Gastrocnemius medialis (tissue), 4 donors: ENCODE measurements at regions not wholly inside any gene's neighbourhood (a gene's known extent, or its start where the extent isn't known, plus 50 kb on each side); places are given as distances from the start of the nearest gene placed in this dataset.

Source experiments
- ATAC-seq, 2 donors: fragments of 150-250 bp; one replicate each; pipeline ENCODE4 v1.9.1; 2016
- DNase-seq, 2 donors: peaks; one replicate each; pipeline ENCODE4 v3.0.0-alpha.2; 2019
- H3K27ac ChIP-seq, 4 donors: fragments of 200-600 bp; sonication (generic); 1 replicate in 1 of 4; 2 replicates in 3 of 4; pipeline ENCODE4 v1.5.1; 2016 to 2018; ENCODE audit warnings: mild to moderate bottlenecking in 2 of 4, moderate library complexity in 1 of 4
- H3K27me3 ChIP-seq, 3 donors: fragments of 200-600 bp; sonication (generic) in 2 of 3; 1 replicate in 1 of 3; 2 replicates in 2 of 3; pipeline versions ENCODE4 v1.5.1 to v1.6.0; 2016 to 2019; ENCODE audit warnings: mild to moderate bottlenecking in 1 of 3, moderate library complexity in 1 of 3
- H3K36me3 ChIP-seq, 2 donors: fragments of 200-600 bp; sonication (generic) in 1 of 2; one replicate each; pipeline ENCODE4 v1.5.1; 2017 to 2018
- H3K4me1 ChIP-seq, 2 donors: fragments of 200-600 bp; sonication (generic) in 1 of 2; one replicate each; pipeline ENCODE4 v1.5.1; 2016 to 2017; ENCODE audit warnings: mild to moderate bottlenecking in 2 of 2
- H3K4me3 ChIP-seq, 4 donors: fragments of 200-600 bp; sonication (generic) in 3 of 4; 1 replicate in 1 of 4; 2 replicates in 3 of 4; pipeline ENCODE4 v1.5.1; 2016 to 2019; ENCODE audit warnings: mild to moderate bottlenecking in 2 of 4
- H3K9me3 ChIP-seq, 3 donors: fragments of 200-600 bp; sonication (generic) in 2 of 3; 1 replicate in 1 of 3; 2 replicates in 2 of 3; pipeline ENCODE4 v1.5.1; 2016 to 2019
- CTCF ChIP-seq, 5 experiments: fragments of 450-650 bp in 3 of 5; fragments of 200-600 bp in 2 of 5; sonication (generic) in 2 of 5; IDR thresholded peaks in 4 of 5; conservative IDR thresholded peaks in 1 of 5; 1 replicate in 4 of 5; 2 replicates in 1 of 5; pipeline ENCODE4 v1.5.1; 2016 to 2019; ENCODE audit warnings: antibody characterized with exemption in 5 of 5, mild to moderate bottlenecking in 3 of 5, moderate library complexity in 3 of 5
- POLR2A ChIP-seq, 2 donors: fragments of 450-650 bp; IDR thresholded peaks; one replicate each; pipeline ENCODE4 v1.6.1; 2017; ENCODE audit warnings: antibody characterized with exemption in 2 of 2, mild to moderate bottlenecking in 2 of 2, moderate library complexity in 2 of 2
- in situ Hi-C, 4 donors: fragments of 200-750 bp; cut with MboI; loops; one replicate each; pipeline versions ENCODE4 v1.15.0 to v1.8.0; 2017; ENCODE audit warnings: low sequenced_read_pairs in 4 of 4
- intact Hi-C: fragments of 100-400 bp; cut with DNase I; formaldehyde crosslinking; loops from one replicate; pipeline ENCODE4 v1.15.1; 2023; ENCODE audit warnings: low total_unique reads

GRCh38 chr3:104988496-104988895 lies 378.2 kb upstream of the ALCAM start:
- intact Hi-C loops (no loop called here), in situ Hi-C loops (no loop called here)
- H3K36me3 ChIP-seq = no peaks in the 10 kb centered on the region
- H3K27me3 ChIP-seq = no peaks in the 10 kb centered on the region
- no peak for DNase-seq
- no peak overlapping the region for H3K27ac ChIP-seq
- TF ChIP-seq POLR2A (IDR thresholded peaks at IDR 0.05) (no peak), CTCF (IDR thresholded peaks at IDR 0.05 in 4 of 5, conservative IDR thresholded peaks at IDR 0.05 in 1 of 5) (no peak)
- ATAC-seq = no peak
- H3K4me1 ChIP-seq = no peaks in the 10 kb centered on the region
- H3K4me3 ChIP-seq = no peak overlapping the region
- no peaks in the 10 kb centered on the region for H3K9me3 ChIP-seq

- intact Hi-C loops (no loop called here), in situ Hi-C loops (no loop called here)
- Histone ChIP-seq H3K4me3 (no peak overlapping the region), H3K4me1 (no peaks in the 10 kb centered on the region), H3K27me3 (no peaks in the 10 kb centered on the region), H3K9me3 (no peaks in the 10 kb centered on the region), H3K27ac (no peak overlapping the region), H3K36me3 (no peaks in the 10 kb centered on the region)
- no peak for DNase-seq
- ATAC-seq = no peak
- TF ChIP-seq POLR2A (IDR thresholded peaks at IDR 0.05) = no peak
- no peak for TF ChIP-seq CTCF (IDR thresholded peaks at IDR 0.05 in 4 of 5, conservative IDR thresholded peaks at IDR 0.05 in 1 of 5)
Observed at GRCh38 chr3:104989878-104990277, 376.8 kb upstream of the ALCAM start.

- in situ Hi-C loops = no loop called here
- no peak for ATAC-seq
- no peaks in the 10 kb centered on the region for H3K36me3 ChIP-seq
- no peaks in the 10 kb centered on the region for H3K27me3 ChIP-seq
- H3K4me3 ChIP-seq = no peak overlapping the region
- no peak for TF ChIP-seq CTCF (IDR thresholded peaks at IDR 0.05 in 4 of 5, conservative IDR thresholded peaks at IDR 0.05 in 1 of 5)
- TF ChIP-seq POLR2A (IDR thresholded peaks at IDR 0.05) = no peak
- H3K27ac ChIP-seq = no peak overlapping the region
- H3K4me1 ChIP-seq = no peaks in the 10 kb centered on the region
- DNase-seq = no peak
- H3K9me3 ChIP-seq = no peaks in the 10 kb centered on the region
- intact Hi-C loops = no loop called here
Observed at GRCh38 chr3:104990758-104991157, 376.0 kb upstream of the ALCAM start.

- Histone ChIP-seq H3K9me3 (no peaks in the 10 kb centered on the region), H3K4me3 (no peak overlapping the region), H3K4me1 (no peaks in the 10 kb centered on the region), H3K27me3 (no peaks in the 10 kb centered on the region), H3K36me3 (no peaks in the 10 kb centered on the region), H3K27ac (no peak overlapping the region)
- TF ChIP-seq POLR2A (IDR thresholded peaks at IDR 0.05) (no peak), CTCF (IDR thresholded peaks at IDR 0.05 in 4 of 5, conservative IDR thresholded peaks at IDR 0.05 in 1 of 5) (no peak)
- intact Hi-C loops (no loop called here), in situ Hi-C loops (no loop called here)
- no peak for ATAC-seq
- no peak for DNase-seq
Observed at GRCh38 chr3:104992676-104993075, 374.0 kb upstream of the ALCAM start.

GRCh38 chr3:105006164-105006563 lies 360.5 kb upstream of the ALCAM start:
- no peak for ATAC-seq

More at GRCh38 chr3:105006164-105006563, 360.5 kb upstream of the ALCAM start:
- no peaks in the 10 kb centered on the region for H3K9me3 ChIP-seq
- intact Hi-C loops = no loop called here
- no peak for TF ChIP-seq POLR2A (IDR thresholded peaks at IDR 0.05)
- TF ChIP-seq CTCF (IDR thresholded peaks at IDR 0.05 in 4 of 5, conservative IDR thresholded peaks at IDR 0.05 in 1 of 5) = no peak
- H3K4me1 ChIP-seq = no peaks in the 10 kb centered on the region
- in situ Hi-C loops = no loop called here
- H3K36me3 ChIP-seq = no peaks in the 10 kb centered on the region
- H3K27me3 ChIP-seq = no peaks in the 10 kb centered on the region
- DNase-seq = no peak
- no peak overlapping the region for H3K4me3 ChIP-seq
- no peak overlapping the region for H3K27ac ChIP-seq
